Fibroblast of lung (primary cell): ENCODE measurements at regions not wholly inside any gene's neighbourhood (a gene's known extent, or its start where the extent isn't known, plus 50 kb on each side); places are given as distances from the start of the nearest gene placed in this dataset.

Source experiments
- DNase-seq, 2 donors: peaks; one replicate each; pipeline versions ENCODE4 v3.0.0 to v3.0.0-alpha.2; 2010; ENCODE audit warnings: low read depth in 2 of 2
- H2AFZ ChIP-seq: 2 replicates; pipeline ENCODE4 v1.5.1; 2012; ENCODE audit warnings: low read length, control low read depth, inconsistent platforms
- H3K27ac ChIP-seq: 2 replicates; pipeline ENCODE4 v1.5.1; 2011; ENCODE audit warnings: low read length, control low read depth; ENCODE audit not compliant: insufficient read depth
- H3K27me3 ChIP-seq: 2 replicates; pipeline ENCODE4 v1.5.1; 2011; ENCODE audit warnings: mild to moderate bottlenecking, low read length; ENCODE audit not compliant: control insufficient read depth, insufficient read depth
- H3K36me3 ChIP-seq: 2 replicates; pipeline ENCODE4 v1.5.1; 2011; ENCODE audit warnings: low read length; ENCODE audit not compliant: control insufficient read depth, insufficient read depth
- H3K4me1 ChIP-seq: 2 replicates; pipeline ENCODE4 v1.5.1; 2011; ENCODE audit warnings: low read length; ENCODE audit not compliant: control insufficient read depth, insufficient read depth; ENCODE audit errors: extremely low read depth
- H3K4me2 ChIP-seq: 2 replicates; pipeline ENCODE4 v1.5.1; 2011; ENCODE audit warnings: low read length, control low read depth; ENCODE audit not compliant: insufficient read depth; ENCODE audit errors: extremely low read depth
- H3K4me3 ChIP-seq, 4 experiments: fragments of 200-600 bp in 1 of 4; sonication (generic) in 1 of 4; replicated peaks in 1 of 4; 2 replicates each; pipeline ENCODE4 v1.5.1; 2011 to 2016; ENCODE audit warnings: low read length in 4 of 4, low read depth in 3 of 4, mild to moderate bottlenecking in 3 of 4, control low read depth in 2 of 4, inconsistent platforms in 1 of 4, mixed read lengths in 1 of 4; ENCODE audit not compliant: insufficient read depth in 1 of 4; ENCODE audit errors: control extremely low read depth in 1 of 4
- H3K79me2 ChIP-seq: 2 replicates; pipeline ENCODE4 v1.5.1; 2012; ENCODE audit warnings: mild to moderate bottlenecking, low read length, inconsistent platforms; ENCODE audit not compliant: control insufficient read depth, insufficient read depth
- H3K9ac ChIP-seq: 2 replicates; pipeline ENCODE4 v1.5.1; 2011; ENCODE audit warnings: mild to moderate bottlenecking, low read length, control low read depth; ENCODE audit not compliant: insufficient read depth
- H3K9me3 ChIP-seq: 2 replicates; pipeline ENCODE4 v1.5.1; 2012; ENCODE audit warnings: low read depth, low read length; ENCODE audit not compliant: control insufficient read depth, insufficient read depth
- H4K20me1 ChIP-seq: 2 replicates; pipeline ENCODE4 v1.5.1; 2011; ENCODE audit warnings: low read length; ENCODE audit not compliant: control insufficient read depth, insufficient read depth; ENCODE audit errors: extremely low read depth
- EZH2 ChIP-seq: IDR thresholded peaks from 2 replicates; pipeline ENCODE4 v1.5.1; 2012; ENCODE audit warnings: low read length, control low read depth, mild to moderate bottlenecking; ENCODE audit errors: missing control alignments
- TF ChIP-seq, protein P1 (sequence below), 2 donors: IDR thresholded peaks in 1 of 2; conservative IDR thresholded peaks in 1 of 2; 1 replicate in 1 of 2; 2 replicates in 1 of 2; pipeline ENCODE4 v1.5.1; 2011 to 2012; ENCODE audit warnings: low read length in 2 of 2, control low read depth in 1 of 2, inconsistent platforms in 1 of 2, low read depth in 1 of 2, mild to moderate bottlenecking in 1 of 2

GRCh38 chr2:11069566-11070185 is 85.6 kb upstream of the SLC66A3 start:
- TF ChIP-seq, protein P1, sequence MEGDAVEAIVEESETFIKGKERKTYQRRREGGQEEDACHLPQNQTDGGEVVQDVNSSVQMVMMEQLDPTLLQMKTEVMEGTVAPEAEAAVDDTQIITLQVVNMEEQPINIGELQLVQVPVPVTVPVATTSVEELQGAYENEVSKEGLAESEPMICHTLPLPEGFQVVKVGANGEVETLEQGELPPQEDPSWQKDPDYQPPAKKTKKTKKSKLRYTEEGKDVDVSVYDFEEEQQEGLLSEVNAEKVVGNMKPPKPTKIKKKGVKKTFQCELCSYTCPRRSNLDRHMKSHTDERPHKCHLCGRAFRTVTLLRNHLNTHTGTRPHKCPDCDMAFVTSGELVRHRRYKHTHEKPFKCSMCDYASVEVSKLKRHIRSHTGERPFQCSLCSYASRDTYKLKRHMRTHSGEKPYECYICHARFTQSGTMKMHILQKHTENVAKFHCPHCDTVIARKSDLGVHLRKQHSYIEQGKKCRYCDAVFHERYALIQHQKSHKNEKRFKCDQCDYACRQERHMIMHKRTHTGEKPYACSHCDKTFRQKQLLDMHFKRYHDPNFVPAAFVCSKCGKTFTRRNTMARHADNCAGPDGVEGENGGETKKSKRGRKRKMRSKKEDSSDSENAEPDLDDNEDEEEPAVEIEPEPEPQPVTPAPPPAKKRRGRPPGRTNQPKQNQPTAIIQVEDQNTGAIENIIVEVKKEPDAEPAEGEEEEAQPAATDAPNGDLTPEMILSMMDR (conservative IDR thresholded peaks at IDR 0.05 in 1 of 2, IDR thresholded peaks at IDR 0.05 in 1 of 2; ENCODE audit: low read depth in 1 of 2, low read length in 2 of 2): no peak
- TF ChIP-seq EZH2: no peak
- DNase-seq: no peak

GRCh38 chr2:11071211-11071610 is 84.1 kb upstream of the SLC66A3 start:
- Histone ChIP-seq H3K4me3 (no peak overlapping the region), H3K9ac (no peak overlapping the region), H3K4me1 (no peaks in the 10 kb centered on the region), H4K20me1 (no peaks in the 10 kb centered on the region), H3K27ac (no peak overlapping the region), H3K9me3 (no peaks in the 10 kb centered on the region), H3K4me2 (no peak overlapping the region), H3K36me3 (no peaks in the 10 kb centered on the region), H3K79me2 (no peaks in the 10 kb centered on the region), H2AFZ (peak overlapping the region; percentile 65), H3K27me3 (peaks cover 4% of the 10 kb centered on the region)
- no peak for DNase-seq
- no peak for TF ChIP-seq EZH2
- TF ChIP-seq, protein P1 (conservative IDR thresholded peaks at IDR 0.05 in 1 of 2, IDR thresholded peaks at IDR 0.05 in 1 of 2; ENCODE audit: low read depth in 1 of 2, low read length in 2 of 2): no peak

More at GRCh38 chr2:11069566-11070185, 85.6 kb upstream of the SLC66A3 start:
- Histone ChIP-seq H3K9ac (no peak overlapping the region), H3K79me2 (no peaks in the 10 kb centered on the region), H3K4me2 (no peak overlapping the region), H4K20me1 (no peaks in the 10 kb centered on the region), H3K9me3 (no peaks in the 10 kb centered on the region), H3K4me3 (no peak overlapping the region), H2AFZ (no peak overlapping the region), H3K27me3 (peaks cover 7% of the 10 kb centered on the region), H3K4me1 (no peaks in the 10 kb centered on the region), H3K36me3 (no peaks in the 10 kb centered on the region), H3K27ac (no peak overlapping the region)

GRCh38 chr2:11071939-11072338 is 83.3 kb upstream of the SLC66A3 start:
- Histone ChIP-seq H3K9ac (no peak overlapping the region), H4K20me1 (no peaks in the 10 kb centered on the region), H3K4me3 (no peak overlapping the region), H3K79me2 (no peaks in the 10 kb centered on the region), H3K4me2 (no peak overlapping the region), H3K27ac (no peak overlapping the region), H3K36me3 (no peaks in the 10 kb centered on the region), H3K9me3 (no peaks in the 10 kb centered on the region), H3K4me1 (no peaks in the 10 kb centered on the region), H2AFZ (no peak overlapping the region), H3K27me3 (no peaks in the 10 kb centered on the region)
- no peak for DNase-seq
- TF ChIP-seq EZH2: no peak
- TF ChIP-seq, protein P1 (conservative IDR thresholded peaks at IDR 0.05 in 1 of 2, IDR thresholded peaks at IDR 0.05 in 1 of 2; ENCODE audit: low read depth in 1 of 2, low read length in 2 of 2): no peak
